Activated CD4-positive, alpha-beta T cell treated with anti-CD3 and anti-CD28 coated beads, Interleukin-2, amount 10 ng/mL, durations not matched to agents 24 days and 14 days (primary cell): ENCODE measurements at regions not wholly inside any gene's neighbourhood (a gene's known extent, or its start where the extent isn't known, plus 50 kb on each side); places are given as distances from the start of the nearest gene placed in this dataset.
"Not testable (repeated sequence)": the region's sequence is repeated elsewhere in the genome, so short reads cannot be mapped to it uniquely, and the experiment has no call there.

Source experiments
- DNase-seq: peaks from one replicate; pipeline ENCODE4 v3.0.0; 2022
- H3K27ac Mint-ChIP-seq: one replicate; pipeline ENCODE4 v1.8.0; 2022; ENCODE audit warnings: mild to moderate bottlenecking, mixed read lengths
- H3K27me3 Mint-ChIP-seq: one replicate; pipeline ENCODE4 v1.8.0; 2022; ENCODE audit warnings: mixed read lengths
- H3K36me3 Mint-ChIP-seq: one replicate; pipeline ENCODE4 v1.8.0; 2022; ENCODE audit warnings: low read depth, mild to moderate bottlenecking, mixed read lengths
- H3K4me1 Mint-ChIP-seq: one replicate; pipeline ENCODE4 v1.8.0; 2021; ENCODE audit warnings: mixed read lengths
- H3K4me3 Mint-ChIP-seq: one replicate; pipeline ENCODE4 v1.8.0; 2022; ENCODE audit warnings: mild to moderate bottlenecking, moderate library complexity, mixed read lengths
- H3K9me3 Mint-ChIP-seq: one replicate; pipeline ENCODE4 v1.8.0; 2021; ENCODE audit warnings: mixed read lengths
- intact Hi-C: fragments of 100-400 bp; cut with micrococcal nuclease; formaldehyde crosslinking; loops from one replicate; pipeline ENCODE4 v1.15.1; 2023

DNA sequence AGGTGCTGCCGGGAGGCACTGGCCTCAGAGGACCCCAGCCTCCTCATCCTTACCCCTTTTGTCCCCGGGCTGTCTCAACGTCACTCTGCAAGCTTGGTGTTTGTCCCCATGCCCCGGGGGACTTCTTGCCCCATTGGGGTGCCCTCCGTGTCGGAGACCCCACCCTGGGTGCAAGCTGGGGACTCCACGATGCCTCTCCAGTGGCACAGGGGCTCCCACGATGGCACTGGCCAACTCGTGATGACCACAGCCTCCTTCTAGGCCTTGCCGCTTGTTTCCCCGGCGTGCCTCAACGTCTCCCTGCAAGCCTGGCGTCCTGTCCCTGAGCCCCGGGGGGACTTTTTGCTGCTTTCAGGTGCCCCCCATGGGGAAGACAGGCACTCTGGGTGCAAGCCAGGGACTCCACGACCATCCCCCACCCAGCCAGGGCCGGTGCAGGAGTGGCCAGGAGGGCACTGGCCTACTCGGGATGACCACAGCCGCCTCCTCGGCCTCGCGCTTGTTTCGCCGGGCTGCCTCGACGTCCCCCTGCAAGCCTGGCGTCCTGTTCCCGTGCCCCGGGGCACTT is 237.0 kb downstream of the TUBA3C start:
- Mint-ChIP-seq H3K4me3 (no peak overlapping the region), H3K27ac (no peak overlapping the region), H3K9me3 (no peaks in the 10 kb centered on the region), H3K27me3 (no peaks in the 10 kb centered on the region), H3K36me3 (no peaks in the 10 kb centered on the region), H3K4me1 (no peaks in the 10 kb centered on the region)
- peak; percentile 34 for DNase-seq
- intact Hi-C loops = no loop called here

- H3K27ac Mint-ChIP-seq = no peak overlapping the region
- H3K4me1 Mint-ChIP-seq = no peaks in the 10 kb centered on the region
- no peaks in the 10 kb centered on the region for H3K27me3 Mint-ChIP-seq
- H3K36me3 Mint-ChIP-seq = no peaks in the 10 kb centered on the region
- intact Hi-C loops = no loop called here
- no peak overlapping the region for H3K4me3 Mint-ChIP-seq
- H3K9me3 Mint-ChIP-seq = no peaks in the 10 kb centered on the region
- peak; percentile 23 for DNase-seq
Observed at GRCh38 chr13:18943721-18944391, 237.8 kb downstream of the TUBA3C start.

- no peak for DNase-seq
- no peak overlapping the region for H3K4me3 Mint-ChIP-seq
- H3K36me3 Mint-ChIP-seq = no peaks in the 10 kb centered on the region
- intact Hi-C loops = no loop called here
- H3K4me1 Mint-ChIP-seq = no peaks in the 10 kb centered on the region
- no peak overlapping the region for H3K27ac Mint-ChIP-seq
- H3K9me3 Mint-ChIP-seq = no peaks in the 10 kb centered on the region
- no peaks in the 10 kb centered on the region for H3K27me3 Mint-ChIP-seq
Observed at GRCh38 chr13:18943273-18943672, 238.4 kb downstream of the TUBA3C start.

DNA sequence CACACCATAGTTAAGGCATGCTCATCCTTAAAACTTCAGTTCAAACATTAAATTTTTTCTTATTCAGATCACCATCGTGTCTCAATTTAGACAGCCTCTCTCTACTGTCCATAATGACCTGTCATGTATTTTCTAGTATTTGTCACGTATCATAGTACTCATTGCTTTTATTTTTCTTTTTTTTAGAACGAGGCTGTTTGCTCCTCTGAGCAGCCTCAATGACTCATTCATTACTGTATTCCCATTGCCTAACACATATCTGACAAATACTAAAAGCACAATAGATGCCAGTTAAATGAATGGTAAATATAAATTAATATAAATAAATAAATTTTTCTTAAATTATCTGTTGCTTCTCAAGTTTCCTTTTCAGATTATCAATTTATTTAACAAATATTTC is 245.5 kb downstream of the TUBA3C start:
- H3K4me1 Mint-ChIP-seq = no peaks in the 10 kb centered on the region
- H3K36me3 Mint-ChIP-seq = no peaks in the 10 kb centered on the region
- H3K27me3 Mint-ChIP-seq = no peaks in the 10 kb centered on the region
- intact Hi-C loops = no loop called here
- no peak overlapping the region for H3K4me3 Mint-ChIP-seq
- no peaks in the 10 kb centered on the region for H3K9me3 Mint-ChIP-seq
- H3K27ac Mint-ChIP-seq = no peak overlapping the region
- DNase-seq = no peak

- Mint-ChIP-seq H3K9me3 (no peaks in the 10 kb centered on the region), H3K4me1 (no peaks in the 10 kb centered on the region), H3K27ac (no peak overlapping the region), H3K36me3 (no peaks in the 10 kb centered on the region), H3K4me3 (no peak overlapping the region), H3K27me3 (no peaks in the 10 kb centered on the region)
- intact Hi-C loops = no loop called here
- no peak for DNase-seq
Observed at GRCh38 chr13:18921063-18921462, 260.6 kb downstream of the TUBA3C start.

DNA sequence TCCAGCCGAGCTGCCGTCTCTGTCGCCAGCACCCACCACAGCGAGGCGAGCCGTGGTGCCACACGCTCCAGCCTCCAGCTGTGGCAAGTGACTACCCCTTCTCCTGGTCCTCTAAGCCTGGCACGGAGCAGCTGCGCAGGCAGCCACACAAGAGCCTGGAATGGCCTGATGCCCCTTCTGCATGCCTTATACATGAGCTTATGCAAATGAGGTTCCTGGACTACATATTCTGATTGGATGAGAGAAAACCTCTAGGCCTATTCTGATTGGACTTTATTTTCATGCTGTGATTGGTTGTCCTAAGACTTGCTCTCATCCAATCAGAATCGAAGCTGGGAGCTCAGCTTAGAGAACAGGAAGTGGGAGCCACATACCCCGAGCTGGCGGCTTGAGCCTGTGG is 276.5 kb downstream of the TUBA3C start:
- H3K27ac Mint-ChIP-seq, DNase-seq, intact Hi-C loops, H3K27me3 Mint-ChIP-seq, H3K4me1 Mint-ChIP-seq, H3K4me3 Mint-ChIP-seq, H3K36me3 Mint-ChIP-seq: not testable (repeated sequence)
- H3K9me3 Mint-ChIP-seq = peaks cover 19% of the 10 kb centered on the region

DNA sequence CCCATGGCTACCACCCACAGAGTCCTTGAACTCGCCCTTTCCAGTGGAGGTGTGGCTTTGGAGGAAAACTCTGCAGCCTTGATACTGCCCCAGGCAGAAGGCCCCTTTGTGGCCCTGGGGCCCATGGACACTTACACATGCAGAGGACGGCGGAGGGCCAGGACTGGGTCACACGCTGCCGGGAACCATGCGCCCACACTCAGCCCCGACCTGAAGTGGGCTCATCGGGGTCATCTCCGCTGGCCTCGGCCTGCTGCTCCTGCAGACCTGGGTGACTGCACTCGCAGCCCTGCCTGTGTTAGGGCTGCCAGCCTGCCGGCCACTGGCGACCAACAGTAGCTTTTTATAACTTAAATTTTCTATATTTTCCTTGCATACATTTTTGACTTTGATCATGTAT is 286.2 kb downstream of the TUBA3C start:
- H3K36me3 Mint-ChIP-seq, DNase-seq, H3K27me3 Mint-ChIP-seq, H3K27ac Mint-ChIP-seq, H3K4me3 Mint-ChIP-seq, H3K9me3 Mint-ChIP-seq, intact Hi-C loops, H3K4me1 Mint-ChIP-seq: not testable (repeated sequence)

- H3K4me1 Mint-ChIP-seq, H3K9me3 Mint-ChIP-seq, H3K4me3 Mint-ChIP-seq, H3K27ac Mint-ChIP-seq, H3K27me3 Mint-ChIP-seq, intact Hi-C loops, DNase-seq, H3K36me3 Mint-ChIP-seq: not testable (repeated sequence)
Observed at GRCh38 chr13:18891242-18891641, 290.4 kb downstream of the TUBA3C start.

DNA sequence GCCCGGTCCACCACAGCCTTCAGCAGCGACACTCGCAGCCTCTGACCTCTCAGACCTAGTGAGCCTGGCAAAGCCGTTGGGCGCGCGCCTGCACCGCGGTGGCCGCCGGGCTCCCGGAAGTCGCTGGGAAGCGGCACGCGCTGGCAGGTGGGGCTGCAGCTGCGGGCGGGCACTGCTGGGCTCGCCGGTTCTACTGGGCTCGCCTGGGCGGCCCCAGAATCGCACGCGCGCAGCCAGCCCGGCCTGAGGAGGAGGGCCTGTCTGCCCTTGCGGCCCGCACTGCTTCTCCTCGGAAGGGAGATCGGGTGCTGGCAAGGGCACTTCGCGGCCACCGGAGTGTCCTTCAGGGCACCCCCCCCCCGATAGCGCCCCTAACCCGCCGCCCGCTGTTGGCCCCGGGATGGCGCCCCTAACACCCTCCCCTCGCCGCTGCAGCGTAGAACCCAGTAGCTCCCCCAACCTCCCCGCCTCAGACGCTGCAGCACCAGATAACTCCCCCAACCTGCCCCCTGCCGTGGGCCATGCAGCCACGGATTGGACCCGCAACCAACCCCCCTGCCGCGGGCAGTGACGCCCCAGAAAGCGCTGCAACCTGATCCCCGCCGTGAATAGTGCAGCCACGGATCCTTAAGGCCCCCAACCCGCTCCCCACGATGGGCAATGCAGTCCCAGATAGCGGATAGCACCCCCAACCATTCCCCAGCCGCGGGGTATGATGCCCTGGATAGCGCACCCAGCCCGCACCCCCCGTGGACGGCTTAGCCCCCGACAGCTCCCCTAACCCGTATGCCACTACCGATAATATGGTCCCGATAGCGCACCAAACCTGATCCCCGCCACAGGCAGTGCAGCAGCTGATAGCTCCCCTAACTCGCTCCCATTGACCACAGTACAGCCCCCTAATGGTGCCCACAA is 306.5 kb downstream of the TUBA3C start:
- H3K9me3 Mint-ChIP-seq, H3K36me3 Mint-ChIP-seq, H3K4me1 Mint-ChIP-seq, H3K27ac Mint-ChIP-seq, DNase-seq, H3K27me3 Mint-ChIP-seq, H3K4me3 Mint-ChIP-seq, intact Hi-C loops: not testable (repeated sequence)

DNA sequence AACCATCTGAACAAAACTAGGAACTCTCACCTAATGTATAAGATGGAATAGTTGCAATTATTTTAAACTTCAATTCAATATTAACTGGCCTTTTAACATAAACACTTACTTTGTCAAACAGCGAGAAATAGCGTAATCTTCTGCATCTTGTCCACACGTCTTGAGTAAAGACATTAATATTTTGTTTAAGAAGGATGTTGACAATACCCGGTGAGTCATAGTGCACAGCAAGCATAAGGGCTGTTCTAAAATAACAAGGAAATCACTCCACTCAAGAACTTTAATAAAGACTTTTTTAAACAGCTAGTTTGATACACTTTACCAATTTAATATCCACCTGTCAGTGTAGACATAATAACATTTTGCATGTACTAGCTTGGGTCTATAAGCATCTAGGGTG is 311.1 kb downstream of the TUBA3C start:
- H3K9me3 Mint-ChIP-seq, H3K4me3 Mint-ChIP-seq, H3K27me3 Mint-ChIP-seq, H3K4me1 Mint-ChIP-seq, H3K36me3 Mint-ChIP-seq, H3K27ac Mint-ChIP-seq, intact Hi-C loops, DNase-seq: not testable (repeated sequence)

DNA sequence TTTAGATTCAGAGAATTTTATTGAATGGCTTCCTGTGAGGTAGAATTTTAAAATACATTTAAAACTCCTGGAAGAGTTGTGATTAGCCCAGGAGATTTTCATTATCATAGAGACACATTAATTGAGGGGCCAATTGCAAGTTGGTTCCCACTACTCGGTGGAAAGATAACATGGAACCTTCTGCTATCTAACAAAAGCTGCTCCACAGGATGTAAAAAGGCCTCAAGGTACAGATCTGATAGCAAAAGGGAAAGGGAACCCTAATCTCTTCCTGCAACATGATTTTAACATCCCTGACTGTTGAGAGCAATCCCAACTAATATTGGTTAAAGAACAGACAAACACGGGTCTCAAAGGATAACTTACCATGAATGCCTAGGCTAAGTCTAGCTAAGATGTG is 312.3 kb downstream of the TUBA3C start:
- H3K36me3 Mint-ChIP-seq, H3K4me1 Mint-ChIP-seq, H3K9me3 Mint-ChIP-seq, H3K27me3 Mint-ChIP-seq, DNase-seq, intact Hi-C loops, H3K27ac Mint-ChIP-seq, H3K4me3 Mint-ChIP-seq: not testable (repeated sequence)

DNA sequence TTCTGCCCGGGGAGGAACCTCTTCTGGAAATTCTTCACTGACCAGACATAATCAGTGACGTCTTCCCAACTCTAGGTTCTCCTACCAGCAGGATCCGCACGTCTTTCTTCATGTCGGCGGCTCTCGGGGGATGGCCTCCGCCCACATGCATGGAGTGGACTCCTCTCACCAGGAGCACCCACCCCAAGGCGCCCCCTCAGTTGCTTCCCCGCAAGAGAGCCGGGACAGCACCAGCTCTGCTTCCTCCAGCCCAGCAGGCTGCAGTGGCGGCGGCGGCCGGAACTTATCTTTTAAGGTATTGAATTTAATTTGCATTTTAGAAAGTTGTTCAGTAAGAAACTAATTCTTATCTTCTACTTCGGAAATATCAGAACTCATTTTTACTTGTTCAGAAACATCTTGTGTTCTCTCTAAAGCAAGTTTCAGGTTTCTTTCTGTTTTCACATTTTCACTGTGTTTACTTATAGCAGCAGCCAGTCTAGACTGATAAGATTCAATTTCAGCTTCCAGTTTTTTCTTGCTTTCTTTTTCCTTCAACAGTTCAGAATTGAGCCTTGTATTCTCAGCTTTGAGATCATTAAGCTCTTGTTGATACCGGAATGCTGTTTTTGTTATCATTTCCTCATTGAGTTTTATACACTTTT is 343.5 kb downstream of the TUBA3C start:
- H3K4me1 Mint-ChIP-seq, H3K36me3 Mint-ChIP-seq, H3K27ac Mint-ChIP-seq, H3K27me3 Mint-ChIP-seq, DNase-seq, intact Hi-C loops, H3K4me3 Mint-ChIP-seq, H3K9me3 Mint-ChIP-seq: not testable (repeated sequence)

GRCh38 chr13:18837179-18837745 is 344.4 kb downstream of the TUBA3C start:
- H3K27ac Mint-ChIP-seq = not testable (repeated sequence)

More at GRCh38 chr13:18837179-18837745, 344.4 kb downstream of the TUBA3C start:
- H3K4me1 Mint-ChIP-seq, intact Hi-C loops, H3K36me3 Mint-ChIP-seq, H3K9me3 Mint-ChIP-seq, H3K4me3 Mint-ChIP-seq, H3K27me3 Mint-ChIP-seq, DNase-seq: not testable (repeated sequence)
